HL-60/S4 (cell line): ENCODE measurements at regions not wholly inside any gene's neighbourhood (a gene's known extent, or its start where the extent isn't known, plus 50 kb on each side); places are given as distances from the start of the nearest gene placed in this dataset.
"Not testable (repeated sequence)": the region's sequence is repeated elsewhere in the genome, so short reads cannot be mapped to it uniquely, and the experiment has no call there.

Experiments
- in situ Hi-C: fragments of 300-500 bp; cut with MboI; formaldehyde crosslinking; loops from 2 replicates; pipeline ENCODE4 v1.14.3; 2022; ENCODE audit warnings: low sequenced_read_pairs

- in situ Hi-C loops: no loop called here
Measured at GRCh38 chr5:74534397-74535129, 106.0 kb downstream of the ENC1 start.

- in situ Hi-C loops: no loop called here
Measured at GRCh38 chr5:74530326-74531050, 110.0 kb downstream of the ENC1 start.

- in situ Hi-C loops: no loop called here
Measured at GRCh38 chr5:74529101-74529500, 111.4 kb downstream of the ENC1 start.

- in situ Hi-C loops: no loop called here
Measured at GRCh38 chr5:74526111-74526510, 114.4 kb downstream of the ENC1 start.

- in situ Hi-C loops: not testable (repeated sequence)
Measured at GRCh38 chr5:74524767-74525166, 115.8 kb downstream of the ENC1 start.

- in situ Hi-C loops: not testable (repeated sequence)
Measured at GRCh38 chr5:74523698-74524097, 116.8 kb downstream of the ENC1 start.

GRCh38 chr5:74522838-74523237, 117.7 kb downstream of the ENC1 start:
- in situ Hi-C loops: not testable (repeated sequence)

- in situ Hi-C loops: no loop called here
Measured at GRCh38 chr5:74521401-74521800, 119.1 kb downstream of the ENC1 start.

GRCh38 chr5:74519679-74520078, 120.8 kb downstream of the ENC1 start:
- in situ Hi-C loops: no loop called here

GRCh38 chr5:74519161-74519571, 121.4 kb downstream of the ENC1 start:
- in situ Hi-C loops: no loop called here

- in situ Hi-C loops: no loop called here
Measured at GRCh38 chr5:74517700-74518099, 122.8 kb downstream of the ENC1 start.

- in situ Hi-C loops: no loop called here
Measured at GRCh38 chr5:74516211-74516636, 124.3 kb downstream of the ENC1 start.

GRCh38 chr5:74514888-74515551, 125.5 kb downstream of the ENC1 start:
- in situ Hi-C loops: no loop called here

- in situ Hi-C loops: not testable (repeated sequence)
Measured at GRCh38 chr5:74511770-74512169, 128.8 kb downstream of the ENC1 start.

- in situ Hi-C loops: no loop called here
Measured at GRCh38 chr5:74510476-74511075, 130.0 kb downstream of the ENC1 start.

GRCh38 chr5:74507370-74508005, 133.0 kb downstream of the ENC1 start:
- in situ Hi-C loops: no loop called here

GRCh38 chr5:74506119-74506518, 134.4 kb downstream of the ENC1 start:
- in situ Hi-C loops: no loop called here

GRCh38 chr5:74504463-74504862, 136.1 kb downstream of the ENC1 start:
- in situ Hi-C loops: no loop called here

GRCh38 chr5:74502479-74502950, 138.0 kb downstream of the ENC1 start:
- in situ Hi-C loops: no loop called here

GRCh38 chr5:74501674-74502478, 138.7 kb downstream of the ENC1 start:
- in situ Hi-C loops: no loop called here
